HG02588 (cell line): ENCODE measurements at regions not wholly inside any gene's neighbourhood (a gene's known extent, or its start where the extent isn't known, plus 50 kb on each side); places are given as distances from the start of the nearest gene placed in this dataset.
"Not testable (repeated sequence)": the region's sequence is repeated elsewhere in the genome, so short reads cannot be mapped to it uniquely, and the experiment has no call there.

ENCODE experiments used
- ATAC-seq: cut with Tn5 transposase; IDR thresholded peaks from one replicate; pipeline ENCODE4 v1.9.1; 2021; ENCODE audit warnings: mild to moderate bottlenecking, moderate library complexity; ENCODE audit not compliant: unreplicated experiment

- no peak for ATAC-seq
These were observed 162.3 kb upstream of the FERD3L start for GRCh38 chr7:19307554-19307953.

- no peak for ATAC-seq
These were observed 160.5 kb upstream of the FERD3L start for GRCh38 chr7:19305698-19306097.

- ATAC-seq: no peak
These were observed 158.9 kb upstream of the FERD3L start for GRCh38 chr7:19304086-19304485.

GRCh38 chr7:19302731-19303130 lies 157.5 kb upstream of the FERD3L start:
- ATAC-seq: no peak

- ATAC-seq: no peak
These were observed 151.4 kb upstream of the FERD3L start for GRCh38 chr7:19296617-19297016.

GRCh38 chr7:19295376-19295775 lies 150.2 kb upstream of the FERD3L start:
- no peak for ATAC-seq

GRCh38 chr7:19294619-19295018 lies 149.4 kb upstream of the FERD3L start:
- no peak for ATAC-seq

GRCh38 chr7:19293431-19293830 lies 148.2 kb upstream of the FERD3L start:
- no peak for ATAC-seq

GRCh38 chr7:19290968-19291367 lies 145.7 kb upstream of the FERD3L start:
- ATAC-seq: no peak

GRCh38 chr7:19290066-19290465 lies 144.8 kb upstream of the FERD3L start:
- no peak for ATAC-seq

GRCh38 chr7:19284596-19285300 lies 139.5 kb upstream of the FERD3L start:
- ATAC-seq: no peak

GRCh38 chr7:19284136-19284535 lies 138.9 kb upstream of the FERD3L start:
- ATAC-seq: no peak

GRCh38 chr7:19275000-19275399 lies 129.8 kb upstream of the FERD3L start:
- ATAC-seq: no peak

GRCh38 chr7:19272329-19272728 lies 127.1 kb upstream of the FERD3L start:
- ATAC-seq: not testable (repeated sequence)

- ATAC-seq: no peak
These were observed 124.1 kb upstream of the FERD3L start for GRCh38 chr7:19269301-19269700.

GRCh38 chr7:19268737-19269136 lies 123.5 kb upstream of the FERD3L start:
- no peak for ATAC-seq

- no peak for ATAC-seq
These were observed 117.6 kb upstream of the FERD3L start for GRCh38 chr7:19262826-19263225.

- ATAC-seq: no peak
These were observed 104.1 kb upstream of the FERD3L start for GRCh38 chr7:19249281-19249680.

GRCh38 chr7:19248681-19249080 lies 103.5 kb upstream of the FERD3L start:
- no peak for ATAC-seq

GRCh38 chr7:19248115-19248514 lies 102.9 kb upstream of the FERD3L start:
- ATAC-seq: no peak

GRCh38 chr7:19247017-19247416 lies 101.8 kb upstream of the FERD3L start:
- ATAC-seq: no peak

GRCh38 chr7:19242246-19242645 lies 97.0 kb upstream of the FERD3L start:
- ATAC-seq: no peak

- no peak for ATAC-seq
These were observed 94.7 kb upstream of the FERD3L start for GRCh38 chr7:19239951-19240350.
